ENCODE measurements at regions not wholly inside any gene's neighbourhood (a gene's known extent, or its start where the extent isn't known, plus 50 kb on each side); places are given as distances from the start of the nearest gene placed in this dataset.

- H3K9me3 Mint-ChIP-seq, result no peaks in the 10 kb centered on the region
- ATAC-seq, result no peak
- no peak for DNase-seq (ENCODE audit: low spot score)
- H3K27ac Mint-ChIP-seq, result no peak overlapping the region
- H3K27me3 Mint-ChIP-seq, result peaks cover 7 to 14% of the 10 kb centered on the region in 2 donors
- H3K4me1 Mint-ChIP-seq (ENCODE audit: low read depth in 2 of 2), result no peaks in the 10 kb centered on the region
- no peak overlapping the region for H3K4me3 Mint-ChIP-seq
- H3K36me3 Mint-ChIP-seq, result no peaks in the 10 kb centered on the region
Measured at GRCh38 chr1:18009055-18009454, 98.5 kb upstream of the IGSF21 start.

GRCh38 chr1:18009478-18009961 lies 98.1 kb upstream of the IGSF21 start:
- peaks cover 9 to 17% of the 10 kb centered on the region in 2 donors for H3K27me3 Mint-ChIP-seq
- H3K27ac Mint-ChIP-seq, result no peak overlapping the region
- H3K36me3 Mint-ChIP-seq, result no peaks in the 10 kb centered on the region
- H3K4me3 Mint-ChIP-seq, result no peak overlapping the region
- DNase-seq (ENCODE audit: low spot score), result no peak
- no peaks in the 10 kb centered on the region for H3K9me3 Mint-ChIP-seq
- ATAC-seq, result no peak
- no peaks in the 10 kb centered on the region for H3K4me1 Mint-ChIP-seq (ENCODE audit: low read depth in 2 of 2)

- Mint-ChIP-seq H3K27me3 (peaks cover 11 to 26% of the 10 kb centered on the region in 2 donors), H3K27ac (no peak overlapping the region), H3K4me3 (no peak overlapping the region), H3K9me3 (no peaks in the 10 kb centered on the region), H3K36me3 (no peaks in the 10 kb centered on the region), H3K4me1 (ENCODE audit: low read depth in 2 of 2) (no peaks in the 10 kb centered on the region)
- DNase-seq (ENCODE audit: low spot score), result no peak
- ATAC-seq, result no peak
Measured at GRCh38 chr1:18010408-18010807, 97.2 kb upstream of the IGSF21 start.

GRCh38 chr1:18010945-18011344 lies 96.7 kb upstream of the IGSF21 start:
- no peak for ATAC-seq
- no peak overlapping the region for H3K4me3 Mint-ChIP-seq
- H3K36me3 Mint-ChIP-seq, result no peaks in the 10 kb centered on the region
- H3K27ac Mint-ChIP-seq, result no peak overlapping the region
- H3K4me1 Mint-ChIP-seq (ENCODE audit: low read depth in 2 of 2), result no peaks in the 10 kb centered on the region
- no peak for DNase-seq (ENCODE audit: low spot score)
- no peaks in the 10 kb centered on the region for H3K9me3 Mint-ChIP-seq
- H3K27me3 Mint-ChIP-seq, result peaks cover 11 to 30% of the 10 kb centered on the region in 2 donors

GRCh38 chr1:18011703-18012102 lies 95.9 kb upstream of the IGSF21 start:
- Mint-ChIP-seq H3K27me3 (peaks cover 11 to 30% of the 10 kb centered on the region in 2 donors), H3K4me1 (ENCODE audit: low read depth in 2 of 2) (no peaks in the 10 kb centered on the region), H3K36me3 (no peaks in the 10 kb centered on the region), H3K9me3 (no peaks in the 10 kb centered on the region), H3K27ac (no peak overlapping the region), H3K4me3 (no peak overlapping the region)
- DNase-seq (ENCODE audit: low spot score) (no peak), ATAC-seq (no peak)

GRCh38 chr1:18012686-18013085 lies 94.9 kb upstream of the IGSF21 start:
- H3K27me3 Mint-ChIP-seq, result peaks cover 6 to 27% of the 10 kb centered on the region in 2 donors
- no peaks in the 10 kb centered on the region for H3K36me3 Mint-ChIP-seq
- DNase-seq (ENCODE audit: low spot score) (no peak), ATAC-seq (no peak)
- no peaks in the 10 kb centered on the region for H3K4me1 Mint-ChIP-seq (ENCODE audit: low read depth in 2 of 2)
- H3K27ac Mint-ChIP-seq, result no peak overlapping the region
- H3K4me3 Mint-ChIP-seq, result no peak overlapping the region
- no peaks in the 10 kb centered on the region for H3K9me3 Mint-ChIP-seq

GRCh38 chr1:18013216-18013615 lies 94.4 kb upstream of the IGSF21 start:
- no peak for DNase-seq (ENCODE audit: low spot score)
- no peak for ATAC-seq
- peaks cover 6 to 28% of the 10 kb centered on the region in 2 donors for H3K27me3 Mint-ChIP-seq
- no peaks in the 10 kb centered on the region for H3K36me3 Mint-ChIP-seq
- H3K4me3 Mint-ChIP-seq, result no peak overlapping the region
- H3K4me1 Mint-ChIP-seq (ENCODE audit: low read depth in 2 of 2), result no peaks in the 10 kb centered on the region
- H3K9me3 Mint-ChIP-seq, result no peaks in the 10 kb centered on the region
- no peak overlapping the region for H3K27ac Mint-ChIP-seq

GRCh38 chr1:18015719-18016118 lies 91.9 kb upstream of the IGSF21 start:
- Mint-ChIP-seq H3K4me1 (ENCODE audit: low read depth in 2 of 2) (no peaks in the 10 kb centered on the region), H3K27me3 (peaks cover 9 to 36% of the 10 kb centered on the region in 2 donors), H3K36me3 (no peaks in the 10 kb centered on the region), H3K4me3 (no peak overlapping the region), H3K27ac (no peak overlapping the region), H3K9me3 (no peaks in the 10 kb centered on the region)
- ATAC-seq (no peak), DNase-seq (ENCODE audit: low spot score) (no peak)

GRCh38 chr1:18018366-18018765 lies 89.2 kb upstream of the IGSF21 start:
- Mint-ChIP-seq H3K36me3 (no peaks in the 10 kb centered on the region), H3K27ac (no peak overlapping the region), H3K9me3 (no peaks in the 10 kb centered on the region), H3K4me3 (no peak overlapping the region), H3K4me1 (ENCODE audit: low read depth in 2 of 2) (no peaks in the 10 kb centered on the region), H3K27me3 (peaks cover 11 to 51% of the 10 kb centered on the region in 2 donors)
- peak; percentile 25 for DNase-seq (ENCODE audit: low spot score)
- no peak for ATAC-seq

GRCh38 chr1:18020021-18020817 lies 87.4 kb upstream of the IGSF21 start:
- Mint-ChIP-seq H3K4me3 (no peak overlapping the region), H3K9me3 (no peaks in the 10 kb centered on the region), H3K27me3 (peaks cover 11 to 42% of the 10 kb centered on the region in 2 donors), H3K36me3 (no peaks in the 10 kb centered on the region), H3K4me1 (ENCODE audit: low read depth in 2 of 2) (no peaks in the 10 kb centered on the region), H3K27ac (no peak overlapping the region)
- peak; percentile 18 for DNase-seq (ENCODE audit: low spot score)
- ATAC-seq, result no peak

- H3K27ac Mint-ChIP-seq, result no peak overlapping the region
- ATAC-seq (no peak), DNase-seq (ENCODE audit: low spot score) (peak; percentile 20)
- H3K9me3 Mint-ChIP-seq, result no peaks in the 10 kb centered on the region
- no peaks in the 10 kb centered on the region for H3K36me3 Mint-ChIP-seq
- H3K27me3 Mint-ChIP-seq, result peaks cover 11 to 44% of the 10 kb centered on the region in 2 donors
- no peaks in the 10 kb centered on the region for H3K4me1 Mint-ChIP-seq (ENCODE audit: low read depth in 2 of 2)
- no peak overlapping the region for H3K4me3 Mint-ChIP-seq
Measured at GRCh38 chr1:18021242-18021641, 86.4 kb upstream of the IGSF21 start.

- no peaks in the 10 kb centered on the region for H3K9me3 Mint-ChIP-seq
- no peaks in the 10 kb centered on the region for H3K36me3 Mint-ChIP-seq
- H3K27ac Mint-ChIP-seq, result no peak overlapping the region
- H3K4me1 Mint-ChIP-seq (ENCODE audit: low read depth in 2 of 2), result no peaks in the 10 kb centered on the region
- DNase-seq (ENCODE audit: low spot score) (no peak), ATAC-seq (no peak)
- peaks cover 15 to 28% of the 10 kb centered on the region in 2 donors for H3K27me3 Mint-ChIP-seq
- no peak overlapping the region for H3K4me3 Mint-ChIP-seq
Measured at GRCh38 chr1:18032172-18032859, 75.3 kb upstream of the IGSF21 start.

GRCh38 chr1:18035145-18035544 lies 72.5 kb upstream of the IGSF21 start:
- no peak for DNase-seq (ENCODE audit: low spot score)
- Mint-ChIP-seq H3K36me3 (no peaks in the 10 kb centered on the region), H3K4me1 (ENCODE audit: low read depth in 2 of 2) (no peaks in the 10 kb centered on the region), H3K27me3 (peaks cover 16 to 36% of the 10 kb centered on the region in 2 donors), H3K4me3 (no peak overlapping the region), H3K9me3 (no peaks in the 10 kb centered on the region), H3K27ac (no peak overlapping the region)
- ATAC-seq, result no peak

GRCh38 chr1:18037651-18038050 lies 69.9 kb upstream of the IGSF21 start:
- ATAC-seq, result no peak

More at GRCh38 chr1:18037651-18038050, 69.9 kb upstream of the IGSF21 start:
- H3K4me1 Mint-ChIP-seq (ENCODE audit: low read depth in 2 of 2), result no peaks in the 10 kb centered on the region
- no peaks in the 10 kb centered on the region for H3K36me3 Mint-ChIP-seq
- no peak for DNase-seq (ENCODE audit: low spot score)
- H3K27ac Mint-ChIP-seq, result no peak overlapping the region
- H3K9me3 Mint-ChIP-seq, result no peaks in the 10 kb centered on the region
- H3K27me3 Mint-ChIP-seq, result peaks cover 12 to 25% of the 10 kb centered on the region in 2 donors
- H3K4me3 Mint-ChIP-seq, result no peak overlapping the region

All from natural killer cell treated with Interleukin-12 subunit alpha and Interleukin-12 subunit beta and Interleukin-15 and Interleukin-18, amount 100 ng/mL, for 72 hours (primary cell).